Tibial artery (tissue), 4 donors: ENCODE measurements at regions not wholly inside any gene's neighbourhood (a gene's known extent, or its start where the extent isn't known, plus 50 kb on each side); places are given as distances from the start of the nearest gene placed in this dataset.

Experiments used
- DNase-seq, 2 donors: peaks; one replicate each; pipeline ENCODE4 v3.0.0-alpha.2; 2019
- H3K27ac ChIP-seq, 2 donors: fragments of 200-600 bp; sonication (generic) in 1 of 2; 1 replicate in 1 of 2; 2 replicates in 1 of 2; pipeline ENCODE4 v1.5.1; 2018 to 2019; ENCODE audit warnings: mild to moderate bottlenecking in 1 of 2
- H3K27me3 ChIP-seq, 2 donors: fragments of 200-600 bp; sonication (generic) in 1 of 2; one replicate each; pipeline versions ENCODE4 v1.5.1 to v1.6.0; 2016 to 2019
- H3K36me3 ChIP-seq, 3 donors: fragments of 200-600 bp; sonication (generic) in 2 of 3; one replicate each; pipeline ENCODE4 v1.5.1; 2016 to 2019; ENCODE audit warnings: mild to moderate bottlenecking in 2 of 3
- H3K4me1 ChIP-seq, 4 donors: fragments of 200-600 bp; sonication (generic) in 2 of 4; 1 replicate in 3 of 4; 2 replicates in 1 of 4; pipeline ENCODE4 v1.5.1; 2016 to 2019
- H3K4me3 ChIP-seq, 2 donors: fragments of 200-600 bp; sonication (generic) in 1 of 2; 1 replicate in 1 of 2; 2 replicates in 1 of 2; pipeline ENCODE4 v1.5.1; 2018 to 2019; ENCODE audit warnings: mild to moderate bottlenecking in 2 of 2
- H3K9me3 ChIP-seq, 3 donors: fragments of 200-600 bp; sonication (generic) in 1 of 3; one replicate each; pipeline ENCODE4 v1.5.1; 2016 to 2019
- CTCF ChIP-seq, 2 experiments: fragments of 200-600 bp in 1 of 2; fragments of 450-650 bp in 1 of 2; IDR thresholded peaks; one replicate each; pipeline ENCODE4 v1.5.1; 2017 to 2019; ENCODE audit warnings: antibody characterized with exemption in 2 of 2, mild to moderate bottlenecking in 1 of 2, moderate library complexity in 1 of 2
- intact Hi-C: fragments of 100-400 bp; cut with DNase I; formaldehyde crosslinking; loops from one replicate; pipeline ENCODE4 v1.15.0; 2023; ENCODE audit warnings: low total_unique reads

- no peak for TF ChIP-seq CTCF (IDR thresholded peaks at IDR 0.05)
- intact Hi-C loops = no loop called here
- Histone ChIP-seq H3K4me1 (no peaks in the 10 kb centered on the region), H3K9me3 (no peaks in the 10 kb centered on the region), H3K4me3 (no peak overlapping the region), H3K36me3 (no peaks in the 10 kb centered on the region), H3K27me3 (no peaks in the 10 kb centered on the region), H3K27ac (no peak overlapping the region)
- DNase-seq = no peak
Measured at GRCh38 chr5:83777856-83778255, 57.2 kb upstream of the HAPLN1 start.

GRCh38 chr5:83776437-83777031 lies 55.9 kb upstream of the HAPLN1 start:
- intact Hi-C loops = no loop called here
- no peak for DNase-seq
- no peak for TF ChIP-seq CTCF (IDR thresholded peaks at IDR 0.05)
- no peaks in the 10 kb centered on the region for H3K27me3 ChIP-seq
- H3K9me3 ChIP-seq = no peaks in the 10 kb centered on the region
- no peak overlapping the region for H3K27ac ChIP-seq
- H3K36me3 ChIP-seq = no peaks in the 10 kb centered on the region
- H3K4me3 ChIP-seq = no peak overlapping the region
- H3K4me1 ChIP-seq = no peaks in the 10 kb centered on the region
